ENCODE measurements at regions not wholly inside any gene's neighbourhood (a gene's known extent, or its start where the extent isn't known, plus 50 kb on each side); places are given as distances from the start of the nearest gene placed in this dataset.

- no peak for DNase-seq (ENCODE audit: low read depth, low spot score)
- POLR2A ChIA-PET, result no interaction called here
- no peak overlapping the region for H3K4me3 ChIP-seq (ENCODE audit: low read depth, low read length)
- CTCF ChIA-PET, result interaction anchor here (1.0 to 3.2 kb wide), 6 partner anchors 18 to 460 kb away, joined by 3 to 13 read pairs (median 4); no protein-coding TSS in a partner anchor
- no peak for TF ChIP-seq CTCF (IDR thresholded peaks at IDR 0.05; ENCODE audit: insufficient read depth, low read length, missing control alignments)
Observed at GRCh38 chr10:28201410-28202400, 101.2 kb downstream of the MPP7 start.

GRCh38 chr10:28200775-28201174 lies 102.1 kb downstream of the MPP7 start:
- ChIA-PET POLR2A (no interaction called here), CTCF (interaction anchor here (1.0 to 3.2 kb wide), 7 partner anchors 19 to 459 kb away, joined by 3 to 13 read pairs (median 5); no protein-coding TSS in a partner anchor)
- no peak for DNase-seq (ENCODE audit: low read depth, low spot score)
- no peak for TF ChIP-seq CTCF (IDR thresholded peaks at IDR 0.05; ENCODE audit: insufficient read depth, low read length, missing control alignments)
- H3K4me3 ChIP-seq (ENCODE audit: low read depth, low read length), result no peak overlapping the region

- ChIA-PET CTCF (interaction anchor here (1.0 to 3.2 kb wide), 5 partner anchors 21 to 456 kb away, joined by 3 to 13 read pairs (median 4); no protein-coding TSS in a partner anchor), POLR2A (no interaction called here)
- H3K4me3 ChIP-seq (ENCODE audit: low read depth, low read length), result no peak overlapping the region
- no peak for DNase-seq (ENCODE audit: low read depth, low spot score)
- TF ChIP-seq CTCF (IDR thresholded peaks at IDR 0.05; ENCODE audit: insufficient read depth, low read length, missing control alignments), result no peak
Observed at GRCh38 chr10:28199941-28200340, 102.9 kb downstream of the MPP7 start.

- DNase-seq (ENCODE audit: low read depth, low spot score), result no peak
- TF ChIP-seq CTCF (IDR thresholded peaks at IDR 0.05; ENCODE audit: insufficient read depth, low read length, missing control alignments), result no peak
- CTCF ChIA-PET, result no interaction called here
- no peak overlapping the region for H3K4me3 ChIP-seq (ENCODE audit: low read depth, low read length)
- POLR2A ChIA-PET, result no interaction called here
Observed at GRCh38 chr10:28190196-28190595, 112.7 kb downstream of the MPP7 start.

GRCh38 chr10:28188526-28188925 lies 114.3 kb downstream of the MPP7 start:
- no peak for TF ChIP-seq CTCF (IDR thresholded peaks at IDR 0.05; ENCODE audit: insufficient read depth, low read length, missing control alignments)
- DNase-seq (ENCODE audit: low read depth, low spot score), result no peak
- CTCF ChIA-PET, result interaction anchor here (1.0 kb wide), 1 partner anchor 14 kb away, joined by 3 read pairs; no protein-coding TSS in a partner anchor
- H3K4me3 ChIP-seq (ENCODE audit: low read depth, low read length), result no peak overlapping the region
- POLR2A ChIA-PET, result no interaction called here

GRCh38 chr10:28186887-28187578 lies 115.8 kb downstream of the MPP7 start:
- DNase-seq (ENCODE audit: low read depth, low spot score), result no peak
- ChIA-PET POLR2A (no interaction called here), CTCF (no interaction called here)
- no peak for TF ChIP-seq CTCF (IDR thresholded peaks at IDR 0.05; ENCODE audit: insufficient read depth, low read length, missing control alignments)
- no peak overlapping the region for H3K4me3 ChIP-seq (ENCODE audit: low read depth, low read length)
